A673 (cell line): ENCODE measurements at regions not wholly inside any gene's neighbourhood (a gene's known extent, or its start where the extent isn't known, plus 50 kb on each side); places are given as distances from the start of the nearest gene placed in this dataset.

Source experiments
- BruUV-seq: library from RNA; stranded (reverse); fragments of 400-500 nt; replicated peaks from 2 replicates; lab custom pipeline; 2021; lab: Mats Ljungman, UMichigan
- CTCF ChIA-PET: fragments of 300-600 bp; sonication (Branson Sonifier 250); formaldehyde crosslinking; loops from one replicate; lab custom pipeline; 2022; ENCODE audit warnings: antibody characterized with exemption; lab: Charles Lee
- POLR2A ChIA-PET: fragments of 300-600 bp; sonication (Branson Sonifier 250); formaldehyde crosslinking; loops from one replicate; lab custom pipeline; 2022; ENCODE audit warnings: antibody characterized with exemption; ENCODE audit not compliant: low non-redundant PET; lab: Charles Lee
- DNase-seq: peaks from one replicate; pipeline ENCODE4 v3.0.0-alpha.2; 2015; ENCODE audit warnings: low spot score
- H3K27ac ChIP-seq: fragments of 200-600 bp; sonication (generic); 2 replicates; pipeline ENCODE4 v1.5.1; 2016; ENCODE audit warnings: mixed run types, low read depth, mild to moderate bottlenecking, mixed read lengths, antibody characterized with exemption, low read length; ENCODE audit not compliant: poor library complexity, severe bottlenecking
- H3K27me3 ChIP-seq: fragments of 200-600 bp; sonication (generic); replicated peaks from 2 replicates; pipeline ENCODE4 v1.6.1; 2017; ENCODE audit warnings: mixed run types, low read depth, mild to moderate bottlenecking, mixed read lengths, antibody characterized with exemption, low read length; ENCODE audit not compliant: insufficient read depth, poor library complexity
- H3K36me3 ChIP-seq: fragments of 200-600 bp; sonication (generic); 2 replicates; pipeline ENCODE4 v1.6.1; 2016; ENCODE audit warnings: mixed run types, mild to moderate bottlenecking, mixed read lengths, antibody characterized with exemption, low read length; ENCODE audit not compliant: insufficient read depth, poor library complexity, severe bottlenecking
- H3K4me1 ChIP-seq: fragments of 200-600 bp; sonication (generic); 2 replicates; pipeline ENCODE4 v1.6.1; 2017; ENCODE audit warnings: mixed run types, mild to moderate bottlenecking, mixed read lengths, antibody characterized with exemption, low read length; ENCODE audit not compliant: insufficient read depth, poor library complexity, severe bottlenecking
- H3K4me3 ChIP-seq: fragments of 200-600 bp; sonication (generic); 2 replicates; pipeline ENCODE4 v1.5.1; 2016; ENCODE audit warnings: low read depth, mixed run types, mild to moderate bottlenecking, mixed read lengths, low read length; ENCODE audit not compliant: poor library complexity, severe bottlenecking
- H3K9me3 ChIP-seq: fragments of 200-600 bp; sonication (generic); 2 replicates; pipeline ENCODE4 v1.6.1; 2016; ENCODE audit warnings: mixed run types, low read depth, mild to moderate bottlenecking, mixed read lengths, antibody characterized with exemption, low read length; ENCODE audit not compliant: poor library complexity, severe bottlenecking
- CTCF ChIP-seq: fragments of 300-800, 200-600 bp; sonication (generic); conservative IDR thresholded peaks from 2 replicates; pipeline ENCODE4 v1.5.1; 2017; ENCODE audit warnings: low read depth, mild to moderate bottlenecking, antibody characterized with exemption, low read length, moderate library complexity, mixed read lengths
- EZH2 ChIP-seq: fragments of 200-600 bp; sonication (generic); IDR thresholded peaks from 2 replicates; pipeline ENCODE4 v1.6.1; 2017; ENCODE audit warnings: borderline replicate concordance, low read depth, mild to moderate bottlenecking, mixed read lengths, antibody characterized with exemption, low read length; ENCODE audit not compliant: poor library complexity, severe bottlenecking
- intact Hi-C: fragments of 100-400 bp; cut with micrococcal nuclease; formaldehyde crosslinking; loops from one replicate; pipeline ENCODE4 v1.10.0; 2022; ENCODE audit not compliant: unreplicated experiment

GRCh38 chr13:106340249-106340648 is 195.2 kb downstream of the EFNB2 start:
- BruUV-seq = no TSS peak
- DNase-seq = no peak
- no peaks in the 10 kb centered on the region for H3K27me3 ChIP-seq
- ChIA-PET CTCF (no interaction called here), POLR2A (no interaction called here)
- H3K4me1 ChIP-seq = no peaks in the 10 kb centered on the region
- no peak overlapping the region for H3K27ac ChIP-seq
- intact Hi-C loops = no loop called here
- H3K36me3 ChIP-seq = no peaks in the 10 kb centered on the region
- H3K9me3 ChIP-seq = peaks cover 8% of the 10 kb centered on the region
- TF ChIP-seq CTCF (no peak), EZH2 (no peak)
- no peak overlapping the region for H3K4me3 ChIP-seq

- TF ChIP-seq CTCF = no peak
- no peak for TF ChIP-seq EZH2
- DNase-seq = no peak
- ChIA-PET CTCF (no interaction called here), POLR2A (no interaction called here)
- BruUV-seq = no TSS peak
- intact Hi-C loops = no loop called here
- no peak overlapping the region for H3K4me3 ChIP-seq
- no peaks in the 10 kb centered on the region for H3K36me3 ChIP-seq
- no peaks in the 10 kb centered on the region for H3K27me3 ChIP-seq
- H3K27ac ChIP-seq = no peak overlapping the region
- no peaks in the 10 kb centered on the region for H3K4me1 ChIP-seq
- H3K9me3 ChIP-seq = peaks cover 8% of the 10 kb centered on the region
Measured at GRCh38 chr13:106337096-106337850, 198.2 kb downstream of the EFNB2 start.

GRCh38 chr13:106336668-106337067 is 198.8 kb downstream of the EFNB2 start:
- CTCF ChIA-PET = no interaction called here
- BruUV-seq = no TSS peak

More at GRCh38 chr13:106336668-106337067, 198.8 kb downstream of the EFNB2 start:
- Histone ChIP-seq H3K9me3 (peaks cover 8% of the 10 kb centered on the region), H3K27me3 (no peaks in the 10 kb centered on the region), H3K27ac (no peak overlapping the region), H3K4me1 (no peaks in the 10 kb centered on the region), H3K36me3 (no peaks in the 10 kb centered on the region), H3K4me3 (no peak overlapping the region)
- no peak for DNase-seq
- TF ChIP-seq EZH2 (no peak), CTCF (no peak)
- intact Hi-C loops = no loop called here
- POLR2A ChIA-PET = no interaction called here
